Prostate gland (tissue), 2 donors: ENCODE measurements at regions not wholly inside any gene's neighbourhood (a gene's known extent, or its start where the extent isn't known, plus 50 kb on each side); places are given as distances from the start of the nearest gene placed in this dataset.

Source experiments
- CTCF ChIP-seq, 4 experiments: fragments of 200-600 bp in 2 of 4; fragments of 450-650 bp in 2 of 4; sonication (generic) in 2 of 4; IDR thresholded peaks; 1 replicate in 3 of 4; 2 replicates in 1 of 4; pipeline ENCODE4 v1.5.1; 2016 to 2019; ENCODE audit warnings: antibody characterized with exemption in 4 of 4, mild to moderate bottlenecking in 2 of 4, moderate library complexity in 2 of 4
- POLR2A ChIP-seq: fragments of 450-650 bp; IDR thresholded peaks from one replicate; pipeline ENCODE4 v1.6.1; 2016; ENCODE audit warnings: antibody characterized with exemption, mild to moderate bottlenecking
- POLR2AphosphoS5 ChIP-seq: sonication (generic); formaldehyde crosslinking; IDR thresholded peaks from one replicate; pipeline ENCODE4 v1.6.1; 2017; ENCODE audit warnings: antibody characterized with exemption

- TF ChIP-seq POLR2A, result no peak
- no peak for TF ChIP-seq CTCF (IDR thresholded peaks at IDR 0.05)
- TF ChIP-seq POLR2AphosphoS5, result no peak
Observed at GRCh38 chr6:137657351-137657911, 163.2 kb upstream of the OLIG3 start.
